Activated CD4-positive, alpha-beta T cell treated with anti-CD3 and anti-CD28 coated beads, Interleukin-10, Interleukin-2, amounts not matched to agents 100 ng/mL and 50 ng/mL, durations not matched to agents 16 hours and 8 hours (primary cell): ENCODE measurements at regions not wholly inside any gene's neighbourhood (a gene's known extent, or its start where the extent isn't known, plus 50 kb on each side); places are given as distances from the start of the nearest gene placed in this dataset.

Experiments
- DNase-seq: peaks from one replicate; pipeline ENCODE4 v3.0.0-alpha.2; 2020

GRCh38 chr11:109298865-109299264 lies 123.1 kb upstream of the C11orf87 start:
- no peak for DNase-seq

GRCh38 chr11:109300211-109300610 lies 121.8 kb upstream of the C11orf87 start:
- DNase-seq, result no peak

GRCh38 chr11:109302591-109303334 lies 119.2 kb upstream of the C11orf87 start:
- no peak for DNase-seq

GRCh38 chr11:109303342-109303741 lies 118.6 kb upstream of the C11orf87 start:
- no peak for DNase-seq

- no peak for DNase-seq
Observed at GRCh38 chr11:109304159-109304558, 117.8 kb upstream of the C11orf87 start.

GRCh38 chr11:109305009-109305408 lies 117.0 kb upstream of the C11orf87 start:
- no peak for DNase-seq

GRCh38 chr11:109306322-109306721 lies 115.7 kb upstream of the C11orf87 start:
- DNase-seq, result no peak

GRCh38 chr11:109307366-109307765 lies 114.6 kb upstream of the C11orf87 start:
- no peak for DNase-seq

- no peak for DNase-seq
Observed at GRCh38 chr11:109308551-109308950, 113.4 kb upstream of the C11orf87 start.

- no peak for DNase-seq
Observed at GRCh38 chr11:109309153-109309552, 112.8 kb upstream of the C11orf87 start.

GRCh38 chr11:109317726-109318125 lies 104.3 kb upstream of the C11orf87 start:
- no peak for DNase-seq

GRCh38 chr11:109320595-109320994 lies 101.4 kb upstream of the C11orf87 start:
- DNase-seq, result no peak

- DNase-seq, result no peak
Observed at GRCh38 chr11:109326781-109327180, 95.2 kb upstream of the C11orf87 start.

- no peak for DNase-seq
Observed at GRCh38 chr11:109329716-109330115, 92.3 kb upstream of the C11orf87 start.

GRCh38 chr11:109338131-109338530 lies 83.9 kb upstream of the C11orf87 start:
- DNase-seq, result no peak

GRCh38 chr11:109342261-109342660 lies 79.7 kb upstream of the C11orf87 start:
- DNase-seq, result no peak

GRCh38 chr11:109343242-109343641 lies 78.7 kb upstream of the C11orf87 start:
- no peak for DNase-seq

GRCh38 chr11:109347304-109347703 lies 74.7 kb upstream of the C11orf87 start:
- no peak for DNase-seq

GRCh38 chr11:109349276-109350080 lies 72.5 kb upstream of the C11orf87 start:
- no peak for DNase-seq

- DNase-seq, result no peak
Observed at GRCh38 chr11:109350091-109350490, 71.9 kb upstream of the C11orf87 start.

GRCh38 chr11:109362059-109362458 lies 59.9 kb upstream of the C11orf87 start:
- no peak for DNase-seq

GRCh38 chr11:109363682-109364081 lies 58.3 kb upstream of the C11orf87 start:
- DNase-seq, result no peak

GRCh38 chr11:109364851-109365250 lies 57.1 kb upstream of the C11orf87 start:
- no peak for DNase-seq

- DNase-seq, result no peak
Observed at GRCh38 chr11:109371444-109372176, 50.4 kb upstream of the C11orf87 start.
